Esophagus (tissue), 2 donors: ENCODE measurements at regions not wholly inside any gene's neighbourhood (a gene's known extent, or its start where the extent isn't known, plus 50 kb on each side); places are given as distances from the start of the nearest gene placed in this dataset.

ENCODE experiments used
- H3K27ac ChIP-seq, 2 donors: one replicate each; pipeline ENCODE4 v1.5.1; 2013; ENCODE audit warnings: low read depth in 2 of 2, mild to moderate bottlenecking in 2 of 2, inconsistent platforms in 1 of 2, low read length in 1 of 2, moderate library complexity in 1 of 2
- H3K27me3 ChIP-seq, 2 donors: one replicate each; pipeline ENCODE4 v1.6.1; 2013; ENCODE audit warnings: low read length in 2 of 2, control low read depth in 1 of 2, mild to moderate bottlenecking in 1 of 2; ENCODE audit not compliant: insufficient read depth in 2 of 2, control insufficient read depth in 1 of 2
- H3K36me3 ChIP-seq, 2 donors: one replicate each; pipeline ENCODE4 v1.6.1; 2013; ENCODE audit warnings: low read length in 1 of 2; ENCODE audit not compliant: control insufficient read depth in 2 of 2, insufficient read depth in 2 of 2
- H3K4me1 ChIP-seq, 2 donors: one replicate each; pipeline ENCODE4 v1.6.1; 2013; ENCODE audit warnings: low read length in 1 of 2; ENCODE audit not compliant: control insufficient read depth in 2 of 2, insufficient read depth in 2 of 2
- H3K4me3 ChIP-seq, 2 donors: one replicate each; pipeline ENCODE4 v1.5.1; 2013; ENCODE audit warnings: low read length in 2 of 2, mild to moderate bottlenecking in 2 of 2, low read depth in 1 of 2, moderate library complexity in 1 of 2
- H3K9me3 ChIP-seq, 2 donors: one replicate each; pipeline ENCODE4 v1.6.1; 2013; ENCODE audit warnings: mild to moderate bottlenecking in 2 of 2, low read depth in 1 of 2, low read length in 1 of 2, moderate library complexity in 1 of 2; ENCODE audit not compliant: control insufficient read depth in 2 of 2, insufficient read depth in 1 of 2
- WGBS, 2 donors: extraction: QIAGEN DNeasy Blood & Tissue Kit; methylation state at CpG; one replicate each; pipeline ENCODE4 v1.1.7; 2013; 5-methylcytosine and 5-hydroxymethylcytosine counted together
- donor health status: healthy with polysubstance abuse.
- donor health status: Bipolar disorder and iron deficiency.

DNA sequence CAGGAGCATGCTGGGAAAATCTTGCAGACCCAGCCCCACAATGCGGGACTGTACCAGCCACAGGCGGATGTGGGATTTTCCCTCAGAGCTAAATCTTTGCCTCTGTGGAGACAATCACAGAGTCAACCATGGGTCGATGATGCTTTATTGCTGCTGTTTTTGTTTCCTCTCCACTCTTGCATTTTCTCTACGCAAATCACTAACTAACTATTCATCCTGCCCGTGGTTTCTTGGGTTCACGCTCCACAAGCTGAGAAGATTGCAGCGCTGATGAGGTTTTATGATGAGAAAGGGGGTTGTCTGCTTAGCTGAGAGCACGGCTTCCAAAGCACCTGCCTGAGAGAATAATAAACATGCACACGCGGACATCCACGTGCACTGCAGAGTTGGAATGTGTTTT lies 500.2 kb upstream of the ADAMTS16 start:
- Histone ChIP-seq H3K27ac (no peak overlapping the region), H3K4me3 (no peak overlapping the region), H3K9me3 (no peaks in the 10 kb centered on the region), H3K27me3 (no peaks in the 10 kb centered on the region), H3K4me1 (no peaks in the 10 kb centered on the region), H3K36me3 (no peaks in the 10 kb centered on the region)
- 65 to 74% methylated on average over 11 of the region's 11 CpGs for WGBS, 2 donors

DNA sequence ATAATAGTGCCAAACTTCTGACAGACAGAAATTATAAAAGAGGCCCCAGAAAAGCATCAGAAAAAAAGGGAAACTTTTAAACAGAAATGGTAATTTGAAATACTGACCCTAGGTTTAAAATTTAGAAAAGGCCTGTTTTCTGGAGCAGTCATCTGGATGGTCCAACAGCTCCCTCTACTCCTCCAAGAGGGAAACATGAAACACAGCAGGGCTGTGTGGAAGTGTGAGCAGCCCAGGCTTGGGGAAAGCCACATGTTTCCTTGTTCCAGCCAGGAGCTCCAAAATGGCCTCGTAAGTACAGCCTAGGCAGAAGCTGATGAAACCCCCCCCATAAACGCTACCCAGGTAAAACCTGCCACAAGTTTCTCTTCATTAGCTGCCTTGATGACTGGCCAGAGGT lies 499.3 kb upstream of the ADAMTS16 start:
- H3K27me3 ChIP-seq, result no peaks in the 10 kb centered on the region
- no peaks in the 10 kb centered on the region for H3K4me1 ChIP-seq
- H3K4me3 ChIP-seq, result no peak overlapping the region
- no peak overlapping the region for H3K27ac ChIP-seq
- WGBS, 2 donors, result 56 to 61% methylated on average over 2 of the region's 2 CpGs
- H3K36me3 ChIP-seq, result no peaks in the 10 kb centered on the region
- H3K9me3 ChIP-seq, result no peaks in the 10 kb centered on the region

DNA sequence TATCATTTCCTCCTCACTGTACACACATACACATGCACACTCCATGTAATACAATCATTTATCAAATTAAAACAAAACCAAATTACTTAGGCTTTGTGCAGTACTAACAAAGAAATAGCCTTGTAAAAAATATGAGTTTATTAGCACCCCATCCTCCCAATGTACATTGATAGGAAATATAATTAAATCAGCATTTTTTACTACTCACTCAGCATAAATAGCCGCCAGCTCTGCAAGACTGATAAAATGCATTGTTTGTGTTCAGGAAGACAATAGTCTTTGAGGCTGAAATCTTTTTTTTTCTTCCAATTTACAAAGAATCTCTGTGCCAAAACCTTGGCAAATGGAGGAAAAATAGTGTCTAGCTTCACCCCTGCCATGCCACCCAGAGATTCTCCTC lies 497.6 kb upstream of the ADAMTS16 start:
- H3K36me3 ChIP-seq, result no peaks in the 10 kb centered on the region
- H3K9me3 ChIP-seq, result no peaks in the 10 kb centered on the region
- no peaks in the 10 kb centered on the region for H3K27me3 ChIP-seq
- H3K4me3 ChIP-seq, result no peak overlapping the region
- no peak overlapping the region for H3K27ac ChIP-seq
- 79 to 97% methylated on average over 1 of the region's 1 CpG for WGBS, 2 donors
- no peaks in the 10 kb centered on the region for H3K4me1 ChIP-seq

DNA sequence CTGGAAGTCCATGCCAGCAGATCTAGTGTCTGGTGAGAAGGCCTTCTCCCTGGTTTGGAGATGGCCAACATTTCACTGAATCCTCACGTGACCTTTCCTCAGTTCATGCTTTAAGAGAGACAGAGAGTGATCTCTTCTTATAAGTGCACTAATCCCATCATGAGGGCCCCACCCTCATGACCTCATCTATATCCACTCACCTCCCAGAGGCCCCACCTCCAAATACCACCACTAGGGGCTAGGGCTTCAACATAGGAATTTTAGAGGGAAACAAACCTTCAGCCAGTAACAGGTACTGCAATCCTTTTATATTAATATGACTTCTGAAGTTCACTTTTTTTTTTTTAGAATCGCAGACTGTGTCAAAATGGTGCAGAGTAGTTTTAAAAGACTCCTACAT lies 496.9 kb upstream of the ADAMTS16 start:
- Histone ChIP-seq H3K27me3 (no peaks in the 10 kb centered on the region), H3K4me1 (no peaks in the 10 kb centered on the region), H3K9me3 (no peaks in the 10 kb centered on the region), H3K27ac (no peak overlapping the region), H3K36me3 (no peaks in the 10 kb centered on the region), H3K4me3 (no peak overlapping the region)
- 91 to 97% methylated on average over 2 of the region's 2 CpGs for WGBS, 2 donors

DNA sequence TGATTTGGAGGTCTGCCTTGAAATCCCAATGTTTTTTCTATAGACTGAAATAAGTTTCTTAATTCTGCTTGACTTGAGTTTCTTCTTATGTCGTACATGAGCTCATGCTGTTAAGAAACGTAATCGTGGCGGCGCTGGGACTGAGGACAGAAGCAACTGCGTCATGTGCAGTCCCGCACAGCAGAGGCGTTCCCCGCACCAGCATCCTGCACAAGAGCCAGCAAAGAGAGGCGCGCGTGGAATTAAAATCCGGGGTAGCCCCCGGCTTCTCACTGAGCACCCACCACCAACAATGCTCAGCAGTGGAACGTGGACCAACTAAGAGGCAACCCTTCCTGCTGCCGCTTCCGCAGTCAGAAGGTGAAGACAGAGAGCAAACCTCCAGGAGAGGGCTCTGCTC lies 496.2 kb upstream of the ADAMTS16 start:
- no peaks in the 10 kb centered on the region for H3K36me3 ChIP-seq

DNA sequence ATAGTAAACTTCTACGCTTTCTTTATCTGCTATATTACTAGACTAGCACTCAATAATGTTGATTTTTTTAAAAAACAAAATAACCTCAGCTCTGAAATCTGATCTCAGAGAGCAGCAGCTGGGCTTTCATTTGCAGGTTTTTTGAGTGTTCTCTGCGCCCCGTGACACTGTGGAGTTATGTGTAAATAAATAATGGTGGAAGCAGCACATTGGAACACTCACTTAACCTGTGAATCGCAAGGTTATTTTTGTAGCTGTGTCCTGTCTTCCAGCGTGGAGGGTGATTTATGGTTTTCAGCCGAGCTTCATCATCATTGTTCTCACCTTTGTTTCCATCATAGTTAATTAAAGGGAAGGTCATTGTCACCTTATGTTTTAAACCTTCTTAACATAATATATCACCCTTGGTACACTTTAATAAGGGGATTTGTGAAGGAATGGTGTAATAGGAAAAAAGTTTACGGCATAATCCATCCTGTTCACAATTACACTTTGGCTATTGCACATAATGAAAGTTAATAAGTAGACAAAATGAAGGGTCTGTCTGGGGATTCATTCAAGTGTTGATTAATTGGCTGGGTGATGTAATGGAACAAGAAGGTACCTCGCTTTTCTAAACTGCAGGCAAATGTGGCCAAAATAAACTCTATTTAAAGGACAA lies 493.3 kb upstream of the ADAMTS16 start:
- Histone ChIP-seq H3K9me3 (no peaks in the 10 kb centered on the region), H3K4me3 (no peak overlapping the region), H3K27ac (no peak overlapping the region), H3K4me1 (no peaks in the 10 kb centered on the region), H3K27me3 (no peaks in the 10 kb centered on the region), H3K36me3 (no peaks in the 10 kb centered on the region)
- WGBS, 2 donors, result 42 to 57% methylated on average over 8 of the region's 8 CpGs

More for the DNA sequence above, 496.2 kb upstream of the ADAMTS16 start:
- Histone ChIP-seq H3K4me1 (no peaks in the 10 kb centered on the region), H3K9me3 (no peaks in the 10 kb centered on the region), H3K27ac (no peak overlapping the region), H3K27me3 (no peaks in the 10 kb centered on the region), H3K4me3 (no peak overlapping the region)
- 94 to 95% methylated on average over 17 of the region's 17 CpGs for WGBS, 2 donors

DNA sequence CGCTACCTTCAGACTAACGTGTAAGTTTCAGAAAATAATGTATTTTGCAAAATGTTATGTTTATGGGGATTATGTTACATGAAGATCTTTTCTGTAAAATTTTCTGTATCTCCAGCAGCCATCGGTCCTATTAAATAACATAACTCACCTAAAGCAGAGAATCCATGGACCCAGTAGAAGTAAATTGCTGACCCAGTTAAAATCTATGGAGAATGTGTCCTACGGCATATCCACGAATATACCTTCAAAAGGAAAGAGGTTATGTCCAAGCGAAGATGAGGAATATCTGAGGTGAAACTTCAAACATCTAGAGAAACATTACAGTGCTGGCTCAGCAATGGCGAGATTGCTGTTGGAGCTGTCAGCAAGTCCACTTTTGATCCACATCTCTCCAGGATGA lies 492.2 kb upstream of the ADAMTS16 start:
- Histone ChIP-seq H3K4me3 (no peak overlapping the region), H3K27ac (no peak overlapping the region), H3K9me3 (no peaks in the 10 kb centered on the region), H3K4me1 (no peaks in the 10 kb centered on the region), H3K27me3 (no peaks in the 10 kb centered on the region), H3K36me3 (no peaks in the 10 kb centered on the region)
- 87 to 88% methylated on average over 7 of the region's 7 CpGs for WGBS, 2 donors

DNA sequence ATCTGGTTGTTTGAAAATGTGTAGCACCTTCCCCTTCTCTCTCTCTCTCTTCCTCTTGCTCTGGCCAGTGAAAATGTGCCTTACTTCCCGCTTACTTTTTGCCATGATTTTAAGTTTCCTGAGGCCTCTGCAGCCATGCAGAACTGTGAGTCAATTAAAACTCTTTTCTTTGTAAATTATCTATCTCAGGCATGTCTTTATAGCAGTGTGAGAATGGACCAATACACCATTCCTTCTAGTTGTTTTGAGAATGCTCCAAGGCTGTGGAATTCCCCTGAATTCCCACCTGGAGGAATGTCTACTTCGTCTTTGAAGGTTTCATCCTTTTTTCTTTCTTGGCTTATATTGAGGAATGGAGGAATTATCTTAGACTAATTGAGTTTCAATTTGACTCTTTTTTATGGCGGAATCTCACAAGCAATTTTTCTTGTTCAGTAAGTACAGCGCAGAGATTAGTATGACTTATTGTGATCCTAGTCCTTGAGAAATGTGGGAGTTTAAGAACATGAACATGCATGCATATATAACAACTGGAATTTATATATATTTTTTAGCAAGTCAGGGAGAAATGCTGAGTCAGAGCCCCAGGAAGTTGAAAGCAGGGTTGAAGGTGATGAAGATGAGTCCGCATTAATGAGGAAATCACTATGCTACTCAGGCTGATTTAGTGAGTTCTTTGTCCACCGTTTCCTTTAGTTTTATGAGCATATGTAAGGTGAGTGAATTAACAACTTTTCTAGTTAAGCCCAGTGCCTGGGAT lies 488.1 kb upstream of the ADAMTS16 start:
- Histone ChIP-seq H3K27me3 (no peaks in the 10 kb centered on the region), H3K36me3 (no peaks in the 10 kb centered on the region), H3K4me3 (no peak overlapping the region), H3K27ac (no peak overlapping the region), H3K4me1 (no peaks in the 10 kb centered on the region), H3K9me3 (no peaks in the 10 kb centered on the region)
- WGBS, 2 donors, result 53 to 55% methylated on average over 6 of the region's 6 CpGs

DNA sequence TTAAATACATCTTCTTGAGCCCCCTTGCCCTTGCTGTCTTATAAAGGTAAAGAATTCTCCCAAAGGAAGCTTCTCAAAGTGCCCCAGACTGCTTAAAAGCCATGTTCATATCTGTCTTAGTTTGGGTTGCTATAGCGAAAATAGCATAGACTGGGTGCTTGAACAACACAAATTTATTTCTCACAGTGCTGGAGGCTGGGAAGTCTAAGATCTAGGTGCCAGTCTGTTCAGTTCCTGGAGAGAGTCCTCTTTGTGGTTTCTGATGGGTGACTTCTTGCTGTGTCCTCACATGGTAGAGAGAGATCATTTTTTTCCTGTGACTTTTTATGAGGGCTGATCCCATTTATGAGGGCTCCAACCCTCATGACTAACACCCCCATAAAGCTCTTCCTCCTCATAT lies 486.7 kb upstream of the ADAMTS16 start:
- H3K27me3 ChIP-seq, result no peaks in the 10 kb centered on the region
- H3K4me3 ChIP-seq, result no peak overlapping the region
- H3K9me3 ChIP-seq, result peaks cover 0 to 2% of the 10 kb centered on the region in 2 donors
- no peak overlapping the region for H3K27ac ChIP-seq
- 90 to 93% methylated on average over 1 of the region's 1 CpG for WGBS, 2 donors
- H3K4me1 ChIP-seq, result no peaks in the 10 kb centered on the region
- H3K36me3 ChIP-seq, result no peaks in the 10 kb centered on the region

DNA sequence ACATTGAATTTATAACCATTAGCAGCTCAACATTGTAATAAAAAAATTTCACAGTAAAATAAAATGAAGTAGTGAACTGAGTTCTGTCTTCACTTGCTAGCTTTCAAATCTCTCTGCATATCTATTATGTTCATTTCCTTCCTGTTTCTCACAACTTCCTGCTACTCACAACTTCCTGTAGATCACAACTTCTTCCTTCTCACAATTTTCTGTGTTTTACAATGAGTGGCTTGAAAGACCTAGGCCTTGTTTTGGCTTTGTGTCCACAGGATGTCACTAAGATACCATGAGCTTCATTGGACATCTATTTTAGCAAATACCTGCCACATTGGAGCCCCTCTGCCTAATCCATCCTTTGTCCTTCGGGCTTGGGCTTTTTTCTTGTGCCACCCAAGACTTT lies 480.3 kb upstream of the ADAMTS16 start:
- Histone ChIP-seq H3K36me3 (no peaks in the 10 kb centered on the region), H3K27ac (no peak overlapping the region), H3K27me3 (no peaks in the 10 kb centered on the region), H3K9me3 (peaks cover 0 to 2% of the 10 kb centered on the region in 2 donors), H3K4me1 (no peaks in the 10 kb centered on the region), H3K4me3 (no peak overlapping the region)
- 53 to 78% methylated on average over 1 of the region's 1 CpG for WGBS, 2 donors
